ENCODE measurements at regions not wholly inside any gene's neighbourhood (a gene's known extent, or its start where the extent isn't known, plus 50 kb on each side); places are given as distances from the start of the nearest gene placed in this dataset.
A peak's percentile ranks its signal among the peaks of the same experiment; 100 is the strongest.

GRCh38 chr20:11156922-11157321 lies 483.1 kb upstream of the JAG1 start:
- DNase-seq (ENCODE audit: low spot score), result no peak
- peaks cover 62% of the 10 kb centered on the region for H3K4me1 Mint-ChIP-seq (ENCODE audit: low read depth)
- no peaks in the 10 kb centered on the region for H3K36me3 Mint-ChIP-seq (ENCODE audit: low read depth)
- H3K9me3 Mint-ChIP-seq (ENCODE audit: low read depth), result no peaks in the 10 kb centered on the region
- H3K27me3 Mint-ChIP-seq (ENCODE audit: low read depth), result no peaks in the 10 kb centered on the region
- no peak for TF ChIP-seq CTCF (IDR thresholded peaks at IDR 0.05)
- H3K4me3 Mint-ChIP-seq (ENCODE audit: unreplicated experiment), result no peak overlapping the region
- no peak overlapping the region for H3K27ac Mint-ChIP-seq (ENCODE audit: unreplicated experiment)

- Mint-ChIP-seq H3K4me1 (ENCODE audit: low read depth) (peaks cover 65% of the 10 kb centered on the region), H3K9me3 (ENCODE audit: low read depth) (no peaks in the 10 kb centered on the region), H3K27ac (ENCODE audit: unreplicated experiment) (peak overlapping the region; percentile 92), H3K36me3 (ENCODE audit: low read depth) (no peaks in the 10 kb centered on the region), H3K27me3 (ENCODE audit: low read depth) (no peaks in the 10 kb centered on the region), H3K4me3 (ENCODE audit: unreplicated experiment) (no peak overlapping the region)
- no peak for DNase-seq (ENCODE audit: low spot score)
- TF ChIP-seq CTCF (IDR thresholded peaks at IDR 0.05), result no peak
Measured at GRCh38 chr20:11158146-11158545, 484.3 kb upstream of the JAG1 start.

- Mint-ChIP-seq H3K27me3 (ENCODE audit: low read depth) (no peaks in the 10 kb centered on the region), H3K9me3 (ENCODE audit: low read depth) (no peaks in the 10 kb centered on the region), H3K4me3 (ENCODE audit: unreplicated experiment) (no peak overlapping the region), H3K36me3 (ENCODE audit: low read depth) (no peaks in the 10 kb centered on the region), H3K4me1 (ENCODE audit: low read depth) (peaks cover 61% of the 10 kb centered on the region), H3K27ac (ENCODE audit: unreplicated experiment) (peak overlapping the region; percentile 92)
- no peak for DNase-seq (ENCODE audit: low spot score)
- no peak for TF ChIP-seq CTCF (IDR thresholded peaks at IDR 0.05)
Measured at GRCh38 chr20:11158589-11158988, 484.8 kb upstream of the JAG1 start.

GRCh38 chr20:11159728-11160127 lies 485.9 kb upstream of the JAG1 start:
- H3K9me3 Mint-ChIP-seq (ENCODE audit: low read depth), result no peaks in the 10 kb centered on the region
- no peaks in the 10 kb centered on the region for H3K36me3 Mint-ChIP-seq (ENCODE audit: low read depth)
- no peaks in the 10 kb centered on the region for H3K27me3 Mint-ChIP-seq (ENCODE audit: low read depth)
- no peak for TF ChIP-seq CTCF (IDR thresholded peaks at IDR 0.05)
- peaks cover 50% of the 10 kb centered on the region for H3K4me1 Mint-ChIP-seq (ENCODE audit: low read depth)
- peak overlapping the region; percentile 92 for H3K27ac Mint-ChIP-seq (ENCODE audit: unreplicated experiment)
- no peak for DNase-seq (ENCODE audit: low spot score)
- peak overlapping the region; percentile 31 for H3K4me3 Mint-ChIP-seq (ENCODE audit: unreplicated experiment)

GRCh38 chr20:11162026-11162775 lies 488.4 kb upstream of the JAG1 start:
- Mint-ChIP-seq H3K4me1 (ENCODE audit: low read depth) (peaks cover 44% of the 10 kb centered on the region), H3K27ac (ENCODE audit: unreplicated experiment) (peak overlapping the region; percentile 52), H3K36me3 (ENCODE audit: low read depth) (no peaks in the 10 kb centered on the region), H3K9me3 (ENCODE audit: low read depth) (no peaks in the 10 kb centered on the region), H3K4me3 (ENCODE audit: unreplicated experiment) (no peak overlapping the region), H3K27me3 (ENCODE audit: low read depth) (no peaks in the 10 kb centered on the region)
- no peak for DNase-seq (ENCODE audit: low spot score)
- TF ChIP-seq CTCF (IDR thresholded peaks at IDR 0.05), result no peak
